Colon (tissue), 2 donors: ENCODE measurements at regions not wholly inside any gene's neighbourhood (a gene's known extent, or its start where the extent isn't known, plus 50 kb on each side); places are given as distances from the start of the nearest gene placed in this dataset.
"Not testable (repeated sequence)": the region's sequence is repeated elsewhere in the genome, so short reads cannot be mapped to it uniquely, and the experiment has no call there.

Experiments
- FAIRE-seq: peaks from 2 replicates; lab custom pipeline; 2012; peaks lifted over from hg19 to GRCh38; lab: Jason Lieb, UNC
- donor health status: control.
- donor health status: control.

- no peak for FAIRE-seq
These were observed 90.1 kb upstream of the ABCC4 start for GRCh38 chr13:95391362-95391761.

GRCh38 chr13:95391785-95392184 is 90.5 kb upstream of the ABCC4 start:
- no peak for FAIRE-seq

- FAIRE-seq, result no peak
These were observed 91.3 kb upstream of the ABCC4 start for GRCh38 chr13:95392597-95392996.

GRCh38 chr13:95403349-95404140 is 102.3 kb upstream of the ABCC4 start:
- no peak for FAIRE-seq

GRCh38 chr13:95404141-95404882 is 103.1 kb upstream of the ABCC4 start:
- FAIRE-seq, result no peak

GRCh38 chr13:95406176-95406575 is 104.9 kb upstream of the ABCC4 start:
- FAIRE-seq, result no peak

GRCh38 chr13:95411428-95412040 is 110.3 kb upstream of the ABCC4 start:
- no peak for FAIRE-seq

- no peak for FAIRE-seq
These were observed 117.7 kb upstream of the ABCC4 start for GRCh38 chr13:95418946-95419345.

GRCh38 chr13:95420501-95420900 is 119.2 kb upstream of the ABCC4 start:
- no peak for FAIRE-seq

GRCh38 chr13:95426631-95427030 is 125.4 kb upstream of the ABCC4 start:
- no peak for FAIRE-seq

- not testable (repeated sequence) for FAIRE-seq
These were observed 122.0 kb upstream of the CLDN10 start for GRCh38 chr13:95430525-95430924.

- no peak for FAIRE-seq
These were observed 120.4 kb upstream of the CLDN10 start for GRCh38 chr13:95432141-95432540.

GRCh38 chr13:95433537-95433936 is 119.0 kb upstream of the CLDN10 start:
- FAIRE-seq, result no peak

GRCh38 chr13:95434111-95434510 is 118.4 kb upstream of the CLDN10 start:
- FAIRE-seq, result no peak

- no peak for FAIRE-seq
These were observed 115.0 kb upstream of the CLDN10 start for GRCh38 chr13:95437561-95437960.

GRCh38 chr13:95438297-95438696 is 114.2 kb upstream of the CLDN10 start:
- no peak for FAIRE-seq

- FAIRE-seq, result no peak
These were observed 112.0 kb upstream of the CLDN10 start for GRCh38 chr13:95440441-95441088.

GRCh38 chr13:95441326-95441725 is 111.2 kb upstream of the CLDN10 start:
- no peak for FAIRE-seq

GRCh38 chr13:95444006-95444730 is 108.4 kb upstream of the CLDN10 start:
- FAIRE-seq, result no peak

- FAIRE-seq, result no peak
These were observed 107.4 kb upstream of the CLDN10 start for GRCh38 chr13:95445131-95445530.

- no peak for FAIRE-seq
These were observed 104.7 kb upstream of the CLDN10 start for GRCh38 chr13:95447814-95448213.

GRCh38 chr13:95451656-95452055 is 100.9 kb upstream of the CLDN10 start:
- FAIRE-seq, result no peak
